Ascending aorta (tissue), 2 donors: ENCODE measurements at regions not wholly inside any gene's neighbourhood (a gene's known extent, or its start where the extent isn't known, plus 50 kb on each side); places are given as distances from the start of the nearest gene placed in this dataset.

Experiments used
- DNase-seq, 2 donors: peaks; one replicate each; pipeline ENCODE4 v3.0.0-alpha.2; 2019; ENCODE audit warnings: low spot score in 2 of 2
- H3K27ac ChIP-seq, 2 donors: fragments of 200-600 bp; sonication (generic); one replicate each; pipeline ENCODE4 v1.5.1; 2016 to 2017; ENCODE audit warnings: mild to moderate bottlenecking in 1 of 2
- H3K27me3 ChIP-seq: fragments of 200-600 bp; sonication (generic); one replicate; pipeline ENCODE4 v1.5.1; 2017
- H3K36me3 ChIP-seq, 2 donors: fragments of 200-600 bp; sonication (generic); one replicate each; pipeline ENCODE4 v1.5.1; 2016
- H3K4me1 ChIP-seq, 2 donors: fragments of 200-600 bp; sonication (generic); one replicate each; pipeline ENCODE4 v1.5.1; 2016 to 2017; ENCODE audit warnings: mild to moderate bottlenecking in 1 of 2
- H3K4me3 ChIP-seq, 2 donors: fragments of 200-600 bp; sonication (generic); one replicate each; pipeline ENCODE4 v1.5.1; 2016 to 2017; ENCODE audit warnings: mild to moderate bottlenecking in 1 of 2
- H3K9me3 ChIP-seq, 2 donors: fragments of 200-600 bp; sonication (generic); one replicate each; pipeline ENCODE4 v1.5.1; 2016
- CTCF ChIP-seq, 3 experiments: fragments of 200-600 bp in 2 of 3; fragments of 450-650 bp in 1 of 3; sonication (generic) in 2 of 3; IDR thresholded peaks; one replicate each; pipeline ENCODE4 v1.5.1; 2016 to 2019; ENCODE audit warnings: antibody characterized with exemption in 3 of 3, mild to moderate bottlenecking in 1 of 3, moderate library complexity in 1 of 3
- intact Hi-C: fragments of 100-400 bp; cut with DNase I; formaldehyde crosslinking; loops from one replicate; pipeline ENCODE4 v1.15.1; 2023

- H3K4me3 ChIP-seq = no peak overlapping the region
- H3K36me3 ChIP-seq = no peaks in the 10 kb centered on the region
- TF ChIP-seq CTCF (IDR thresholded peaks at IDR 0.05) = no peak
- no peaks in the 10 kb centered on the region for H3K9me3 ChIP-seq
- no peak overlapping the region for H3K27ac ChIP-seq
- H3K4me1 ChIP-seq = no peaks in the 10 kb centered on the region
- no peak for DNase-seq
- intact Hi-C loops = no loop called here
- H3K27me3 ChIP-seq = no peaks in the 10 kb centered on the region
These were observed 1300.5 kb downstream of the ARAP2 start for GRCh38 chr4:34943741-34944386.

GRCh38 chr4:34950926-34951325, 1293.4 kb downstream of the ARAP2 start:
- Histone ChIP-seq H3K4me3 (no peak overlapping the region), H3K27me3 (no peaks in the 10 kb centered on the region)
- intact Hi-C loops = no loop called here

GRCh38 chr4:34953145-34953799, 1291.0 kb downstream of the ARAP2 start:
- Histone ChIP-seq H3K27me3 (no peaks in the 10 kb centered on the region), H3K27ac (no peak overlapping the region), H3K36me3 (no peaks in the 10 kb centered on the region), H3K4me3 (no peak overlapping the region), H3K9me3 (no peaks in the 10 kb centered on the region), H3K4me1 (no peaks in the 10 kb centered on the region)
- no peak for TF ChIP-seq CTCF (IDR thresholded peaks at IDR 0.05)
- intact Hi-C loops = no loop called here
- no peak for DNase-seq

More at GRCh38 chr4:34950926-34951325, 1293.4 kb downstream of the ARAP2 start:
- no peak overlapping the region for H3K27ac ChIP-seq
- no peaks in the 10 kb centered on the region for H3K4me1 ChIP-seq
- no peaks in the 10 kb centered on the region for H3K36me3 ChIP-seq
- no peak for DNase-seq
- H3K9me3 ChIP-seq = no peaks in the 10 kb centered on the region
- TF ChIP-seq CTCF (IDR thresholded peaks at IDR 0.05) = no peak

GRCh38 chr4:34964613-34965012, 1279.7 kb downstream of the ARAP2 start:
- intact Hi-C loops = no loop called here
- Histone ChIP-seq H3K36me3 (no peaks in the 10 kb centered on the region), H3K27me3 (no peaks in the 10 kb centered on the region), H3K9me3 (no peaks in the 10 kb centered on the region), H3K27ac (no peak overlapping the region), H3K4me3 (no peak overlapping the region), H3K4me1 (no peaks in the 10 kb centered on the region)
- no peak for DNase-seq
- TF ChIP-seq CTCF (IDR thresholded peaks at IDR 0.05) = no peak

- Histone ChIP-seq H3K9me3 (no peaks in the 10 kb centered on the region), H3K27ac (no peak overlapping the region), H3K27me3 (no peaks in the 10 kb centered on the region), H3K4me1 (no peaks in the 10 kb centered on the region), H3K4me3 (no peak overlapping the region), H3K36me3 (no peaks in the 10 kb centered on the region)
- no peak for TF ChIP-seq CTCF (IDR thresholded peaks at IDR 0.05)
- intact Hi-C loops = no loop called here
- DNase-seq = no peak
These were observed 1272.1 kb downstream of the ARAP2 start for GRCh38 chr4:34972189-34972588.
